ENCODE measurements at regions not wholly inside any gene's neighbourhood (a gene's known extent, or its start where the extent isn't known, plus 50 kb on each side); places are given as distances from the start of the nearest gene placed in this dataset.

DNA sequence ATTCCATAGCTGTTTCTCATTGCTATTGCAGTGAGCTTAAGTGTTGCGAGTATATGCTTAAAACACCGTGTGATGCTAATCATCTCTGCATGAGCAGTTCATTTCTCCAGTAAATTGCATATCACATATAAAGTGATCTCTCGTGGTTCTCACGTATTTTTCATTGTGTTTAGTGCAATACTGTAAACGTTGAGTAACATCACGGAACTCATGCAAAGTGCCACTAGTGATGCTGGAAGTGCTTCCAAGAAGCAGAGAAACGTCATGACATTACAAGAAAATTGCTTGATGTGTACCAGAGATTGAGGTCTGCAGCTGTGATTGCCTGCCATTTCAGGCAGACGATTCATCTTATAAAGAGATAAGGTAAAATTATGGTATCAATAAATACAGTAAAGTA, 830.4 kb downstream of the GRIK2 start:
- Histone ChIP-seq H4K8ac (ENCODE audit: low read depth in 2 of 2, low read length in 2 of 2) (no peak overlapping the region), H2AK5ac (ENCODE audit: low read depth, low read length) (no peak overlapping the region), H2AFZ (replicated peaks; ENCODE audit: low read length, poor library complexity) (no peak overlapping the region), H3K27me3 (ENCODE audit: control insufficient read depth, insufficient read depth, low read length) (no peaks in the 10 kb centered on the region), H3K4me1 (ENCODE audit: control insufficient read depth, insufficient read depth, low read length) (no peaks in the 10 kb centered on the region), H2BK15ac (ENCODE audit: low read depth, low read length) (no peak overlapping the region), H3K79me1 (ENCODE audit: low read depth in 1 of 2, low read length in 2 of 2) (no peaks in the 10 kb centered on the region), H3K18ac (ENCODE audit: low read depth, low read length) (no peak overlapping the region), H3K23ac (ENCODE audit: low read depth, low read length) (no peak overlapping the region), H3K9ac (ENCODE audit: low read depth, low read length) (no peak overlapping the region), H4K91ac (ENCODE audit: insufficient read depth, low read depth, low read length) (no peak overlapping the region), H3K4me2 (ENCODE audit: low read depth, low read length) (no peak overlapping the region), H2BK5ac (ENCODE audit: low read depth, low read length, poor library complexity, severe bottlenecking) (no peak overlapping the region), H3K9me1 (ENCODE audit: insufficient read depth, low read length) (no peaks in the 10 kb centered on the region), H4K5ac (ENCODE audit: low read depth, low read length) (no peak overlapping the region), H3K27ac (ENCODE audit: insufficient read depth, low read length) (no peak overlapping the region), H3K36me3 (ENCODE audit: control insufficient read depth, insufficient read depth, low read length) (no peaks in the 10 kb centered on the region), H3K4me3 (ENCODE audit: insufficient read depth, low read depth, low read length) (no peak overlapping the region), H2BK120ac (ENCODE audit: low read depth, low read length) (no peak overlapping the region), H2BK20ac (ENCODE audit: low read depth, low read length) (no peak overlapping the region), H3K56ac (ENCODE audit: extremely low read depth, insufficient read depth, low read length) (no peak overlapping the region), H3K14ac (replicated peaks; ENCODE audit: low read depth, low read length) (no peak overlapping the region), H3K4ac (ENCODE audit: low read depth, low read length) (no peak overlapping the region), H4K20me1 (ENCODE audit: insufficient read depth, low read length) (no peaks in the 10 kb centered on the region), H3K9me3 (ENCODE audit: control insufficient read depth, insufficient read depth, low read length) (no peaks in the 10 kb centered on the region), H2AK9ac (replicated peaks; ENCODE audit: low read depth, low read length, poor library complexity) (no peak overlapping the region)
- TF ChIP-seq RFX5 (IDR thresholded peaks at IDR 0.05; ENCODE audit: low read depth, low read length) (no peak), RCOR1 (IDR thresholded peaks at IDR 0.05; ENCODE audit: insufficient replicate concordance, low read length) (no peak)
- ChIA-PET CTCF (interaction anchor here (0.6 kb wide), 1 partner anchor 14 kb away, joined by 3 read pairs; no protein-coding TSS in a partner anchor), POLR2A (ENCODE audit: unreplicated experiment) (no interaction called here)
- intact Hi-C loops (cut with micrococcal nuclease) = no loop called here
- ATAC-seq (ENCODE audit: low read depth) = no peak
- BruUV-seq (replicated peaks) = no TSS peak
- WGBS, 2 experiments (ENCODE audit: extremely low coverage in 2 of 2, insufficient read length in 1 of 2) = no CpG with 5 or more reads among the region's 8 CpGs
- in situ Hi-C loops (cut with MboI; ENCODE audit: low sequenced_read_pairs) = no loop called here
- dilution Hi-C loops (cut with HindIII; ENCODE audit: low sequenced_read_pairs, unreplicated experiment) = no loop called here
- DNase-seq = no peak
